SK-N-SH (cell line): ENCODE measurements at regions not wholly inside any gene's neighbourhood (a gene's known extent, or its start where the extent isn't known, plus 50 kb on each side); places are given as distances from the start of the nearest gene placed in this dataset.

Source experiments
- CTCF ChIA-PET: fragments of 300-600, 350-600 bp; formaldehyde crosslinking; extraction: SDS; loops from one replicate; lab custom pipeline; 2021; lab: Yijun Ruan, JAX
- POLR2A ChIA-PET: fragments of 350-600 bp; sonication (Branson Sonifier 250); formaldehyde crosslinking; extraction: SDS; loops from one replicate; lab custom pipeline; 2020; ENCODE audit warnings: antibody characterized with exemption, inconsistent platforms; lab: Yijun Ruan, JAX
- DNase-seq: peaks from one replicate; pipeline ENCODE4 v3.0.0; 2012
- H2AFZ ChIP-seq: fragments of 200-600 bp; sonication (generic); 2 replicates; pipeline ENCODE4 v1.8.1; 2016; ENCODE audit warnings: antibody characterized with exemption, mild to moderate bottlenecking, low read depth
- H3F3A ChIP-seq: fragments of 200-600 bp; sonication (generic); replicated peaks from 2 replicates; pipeline ENCODE3; 2016; ENCODE audit warnings: antibody characterized with exemption, mild to moderate bottlenecking; ENCODE audit not compliant: insufficient read depth
- H3K27ac ChIP-seq, 2 experiments: fragments of 200-500 bp in 1 of 2; fragments of 200-600 bp in 1 of 2; sonication (Bioruptor generic) in 1 of 2; sonication (generic), shearing (Covaris generic) in 1 of 2; 2 replicates each; pipeline versions ENCODE4 v1.5.1 to v1.6.1; 2014 to 2016; ENCODE audit warnings: low read depth in 2 of 2, inconsistent platforms in 1 of 2, low read length in 1 of 2, mild to moderate bottlenecking in 1 of 2, mixed read lengths in 1 of 2
- H3K27me3 ChIP-seq: fragments of 200-600 bp; sonication (generic), shearing (Covaris generic); 2 replicates; pipeline ENCODE4 v1.6.1; 2016; ENCODE audit warnings: mixed run types; ENCODE audit not compliant: insufficient read depth
- H3K36me3 ChIP-seq, 2 experiments: fragments of 200-500 bp in 1 of 2; fragments of 200-600 bp in 1 of 2; sonication (Bioruptor generic) in 1 of 2; sonication (generic) in 1 of 2; replicated peaks in 1 of 2; 2 replicates each; pipeline versions ENCODE3 to v1.5.1; 2014 to 2016; ENCODE audit warnings: low read length in 1 of 2, mild to moderate bottlenecking in 1 of 2; ENCODE audit not compliant: insufficient read depth in 2 of 2, control insufficient read depth in 1 of 2
- H3K4me1 ChIP-seq, 2 experiments: fragments of 200-500 bp in 1 of 2; fragments of 200-600 bp in 1 of 2; sonication (Bioruptor generic) in 1 of 2; sonication (generic), shearing (Covaris generic) in 1 of 2; 2 replicates each; pipeline versions ENCODE4 v1.5.1 to v1.6.1; 2014 to 2016; ENCODE audit warnings: low read depth in 1 of 2, low read length in 1 of 2, mixed run types in 1 of 2; ENCODE audit not compliant: insufficient read depth in 2 of 2, control insufficient read depth in 1 of 2
- H3K4me2 ChIP-seq: fragments of 200-600 bp; sonication (generic), shearing (Covaris generic); 2 replicates; pipeline ENCODE4 v1.6.1; 2017; ENCODE audit warnings: mixed run types
- H3K4me3 ChIP-seq, 2 experiments: fragments of 200-500 bp in 1 of 2; fragments of 200-600 bp in 1 of 2; sonication (Bioruptor generic) in 1 of 2; sonication (generic), shearing (Covaris generic) in 1 of 2; 2 replicates each; pipeline versions ENCODE4 v1.5.1 to v1.8.1; 2014 to 2016; ENCODE audit warnings: low read depth in 2 of 2, inconsistent platforms in 1 of 2, low read length in 1 of 2, mild to moderate bottlenecking in 1 of 2, mixed read lengths in 1 of 2, moderate library complexity in 1 of 2
- H3K79me2 ChIP-seq: fragments of 200-600 bp; sonication (generic); 2 replicates; pipeline ENCODE4 v1.8.1; 2017; ENCODE audit warnings: mild to moderate bottlenecking; ENCODE audit not compliant: insufficient read depth
- H3K9ac ChIP-seq: fragments of 200-600 bp; sonication (generic); 2 replicates; pipeline ENCODE4 v1.6.1; 2017; ENCODE audit warnings: mixed run types
- H3K9me2 ChIP-seq: fragments of 200-600 bp; sonication (generic); 2 replicates; pipeline ENCODE4 v1.6.1; 2017; ENCODE audit warnings: mixed run types
- H3K9me3 ChIP-seq: fragments of 200-600 bp; sonication (generic); 2 replicates; pipeline ENCODE4 v1.6.1; 2017; ENCODE audit warnings: mixed run types, mild to moderate bottlenecking, moderate library complexity
- H4K20me1 ChIP-seq: fragments of 200-600 bp; sonication (generic); 2 replicates; pipeline ENCODE4 v1.6.1; 2017; ENCODE audit warnings: mild to moderate bottlenecking, mixed run types; ENCODE audit not compliant: insufficient read depth
- CHD2 ChIP-seq: fragments of 150-350 bp; IDR thresholded peaks from 2 replicates; pipeline ENCODE4 v1.6.1; 2018; ENCODE audit warnings: low read length; ENCODE audit not compliant: partially characterized antibody
- CTCF ChIP-seq: fragments of 200-600 bp; sonication (generic); IDR thresholded peaks from 2 replicates; pipeline ENCODE4 v1.6.1; 2017; ENCODE audit warnings: antibody characterized with exemption, mild to moderate bottlenecking, moderate library complexity
- EZH2phosphoT487 ChIP-seq: fragments of 200-600 bp; sonication (generic); IDR thresholded peaks from 2 replicates; pipeline ENCODE4 v1.6.1; 2017; ENCODE audit warnings: low read depth, mixed run types, mild to moderate bottlenecking, antibody characterized with exemption, moderate library complexity, borderline replicate concordance
- FOSL2 ChIP-seq: IDR thresholded peaks from 2 replicates; pipeline ENCODE4 v1.4.0; 2012; ENCODE audit warnings: low read depth, mild to moderate bottlenecking, moderate library complexity, borderline replicate concordance
- FOXJ3 ChIP-seq: sonication (generic); formaldehyde crosslinking; IDR thresholded peaks from 2 replicates; pipeline ENCODE4 v1.5.1; 2020; ENCODE audit warnings: mild to moderate bottlenecking, missing genetic modification reagents
- FOXM1 ChIP-seq: IDR thresholded peaks from 2 replicates; pipeline ENCODE4 v1.4.0; 2012; ENCODE audit warnings: low read depth, mild to moderate bottlenecking
- GATA2 ChIP-seq: sonication (generic); formaldehyde crosslinking; IDR thresholded peaks from 2 replicates; pipeline ENCODE4 v1.5.0; 2020; ENCODE audit warnings: mild to moderate bottlenecking, missing genetic modification reagents
- MEF2A ChIP-seq: IDR thresholded peaks from 2 replicates; pipeline ENCODE4 v1.4.0; 2012; ENCODE audit warnings: low read depth, borderline replicate concordance
- MXI1 ChIP-seq: IDR thresholded peaks from 2 replicates; pipeline ENCODE4 v1.6.1; 2012; ENCODE audit warnings: mild to moderate bottlenecking, low read depth, low read length, improper control_type of control experiment
- NRF1 ChIP-seq: IDR thresholded peaks from 2 replicates; pipeline ENCODE4 v1.6.1; 2012; ENCODE audit warnings: low read depth, mild to moderate bottlenecking, low read length
- PBX3 ChIP-seq: IDR thresholded peaks from 2 replicates; pipeline ENCODE4; 2012
- POLR2AphosphoS5 ChIP-seq: IDR thresholded peaks from 2 replicates; pipeline ENCODE4 v1.6.1; 2012; ENCODE audit warnings: low read depth, low read length
- RAD21 ChIP-seq: IDR thresholded peaks from 2 replicates; pipeline ENCODE4 v1.6.1; 2012; ENCODE audit warnings: mild to moderate bottlenecking, low read length
- REST ChIP-seq: IDR thresholded peaks from 2 replicates; pipeline ENCODE4 v1.6.1; 2012; ENCODE audit warnings: mild to moderate bottlenecking, low read depth, low read length, moderate library complexity
- RFX5 ChIP-seq: IDR thresholded peaks from 2 replicates; pipeline ENCODE4 v1.6.1; 2012; ENCODE audit warnings: mild to moderate bottlenecking, improper control_type of control experiment, low read length
- RXRA ChIP-seq: IDR thresholded peaks from 2 replicates; pipeline ENCODE4 v1.4.0; 2012; ENCODE audit warnings: low read depth, mild to moderate bottlenecking, borderline replicate concordance
- SMC3 ChIP-seq: IDR thresholded peaks from 2 replicates; pipeline ENCODE4 v1.6.1; 2012; ENCODE audit warnings: low read depth, low read length, improper control_type of control experiment
- TAF1 ChIP-seq: IDR thresholded peaks from 2 replicates; pipeline ENCODE4 v1.6.1; 2012; ENCODE audit warnings: low read depth, mild to moderate bottlenecking, low read length, moderate library complexity, borderline replicate concordance
- TCF12 ChIP-seq: IDR thresholded peaks from 2 replicates; pipeline ENCODE4 v1.4.0; 2012
- TEAD4 ChIP-seq: IDR thresholded peaks from 2 replicates; pipeline ENCODE4 v1.4.0; 2012; ENCODE audit warnings: mild to moderate bottlenecking, borderline replicate concordance; ENCODE audit not compliant: insufficient read depth
- USF1 ChIP-seq: IDR thresholded peaks from 2 replicates; pipeline ENCODE4 v1.4.0; 2012; ENCODE audit warnings: low read depth, borderline replicate concordance
- WGBS: methylation state at CpG from one replicate; pipeline ENCODE4 v1.1.6; 2017; ENCODE audit warnings: low lambda C conversion rate; 5-methylcytosine and 5-hydroxymethylcytosine counted together

- Histone ChIP-seq H3K36me3 (no peaks in the 10 kb centered on the region), H3K4me2 (no peak overlapping the region), H3F3A (peaks cover 11% of the 10 kb centered on the region), H3K9me2 (no peaks in the 10 kb centered on the region), H3K27me3 (no peaks in the 10 kb centered on the region), H3K4me1 (peaks cover 0 to 11% of the 10 kb centered on the region in 2 experiments; a peak in 3 of 4 replicates), H3K4me3 (no peak overlapping the region), H2AFZ (no peak overlapping the region), H3K27ac (no peak overlapping the region), H4K20me1 (no peaks in the 10 kb centered on the region), H3K9me3 (no peaks in the 10 kb centered on the region), H3K9ac (no peak overlapping the region), H3K79me2 (no peaks in the 10 kb centered on the region)
- POLR2A ChIA-PET = no interaction called here
- DNase-seq = no peak
- WGBS = 80% methylated on average over 9 of the region's 9 CpGs
- CTCF ChIA-PET = no interaction called here
- TF ChIP-seq RFX5 (no peak), RXRA (no peak), GATA2 (no peak), TCF12 (no peak), RAD21 (no peak), POLR2AphosphoS5 (no peak)
These were observed 135.4 kb downstream of the TRIB2 start for GRCh38 chr2:12852135-12852534.

- H3K27me3 ChIP-seq = no peaks in the 10 kb centered on the region
- H3K36me3 ChIP-seq = no peaks in the 10 kb centered on the region
- ChIA-PET CTCF (interaction anchor here (0.8 to 1.3 kb wide), 2 partner anchors 11 to 13 kb away, joined by 3 read pairs; no protein-coding TSS in a partner anchor), POLR2A (no interaction called here)
- H3K4me2 ChIP-seq = no peak overlapping the region
- no peak for DNase-seq
- 92% methylated on average over 21 of the region's 28 CpGs for WGBS
- H3K27ac ChIP-seq = no peak overlapping the region
- H2AFZ ChIP-seq = no peak overlapping the region
- peaks cover 21% of the 10 kb centered on the region for H3F3A ChIP-seq
- TF ChIP-seq TAF1 (no peak), USF1 (no peak), MXI1 (no peak), FOXM1 (no peak), CHD2 (no peak), GATA2 (no peak), NRF1 (no peak), FOSL2 (no peak), REST (no peak), RAD21 (no peak), EZH2phosphoT487 (no peak), SMC3 (no peak), FOXJ3 (CRISPR knock-in tag) (no peak), TEAD4 (no peak), RXRA (no peak), CTCF (no peak), POLR2AphosphoS5 (no peak), RFX5 (no peak), MEF2A (no peak), PBX3 (no peak)
- no peaks in the 10 kb centered on the region for H3K9me3 ChIP-seq
- peaks cover 0 to 11% of the 10 kb centered on the region in 2 experiments; a peak in 2 of 4 replicates for H3K4me1 ChIP-seq
- H3K9me2 ChIP-seq = no peaks in the 10 kb centered on the region
- no peak overlapping the region for H3K4me3 ChIP-seq
- no peaks in the 10 kb centered on the region for H3K79me2 ChIP-seq
- H3K9ac ChIP-seq = no peak overlapping the region
- H4K20me1 ChIP-seq = no peaks in the 10 kb centered on the region
These were observed 137.3 kb downstream of the TRIB2 start for GRCh38 chr2:12854001-12854530.
